IMR-90 (cell line): ENCODE measurements at regions not wholly inside any gene's neighbourhood (a gene's known extent, or its start where the extent isn't known, plus 50 kb on each side); places are given as distances from the start of the nearest gene placed in this dataset.

Source experiments
- ATAC-seq: fragments of 200-7000 bp; cut with Tn5 transposase; 2 replicates; pipeline ENCODE4 v1.9.1; 2020; ENCODE audit warnings: low read depth, mild to moderate bottlenecking, moderate library complexity
- BruUV-seq: library from RNA; stranded (reverse); fragments of 400-500 nt; replicated peaks from 2 replicates; lab custom pipeline; 2021; lab: Mats Ljungman, UMichigan
- CTCF ChIA-PET: fragments of 300-600 bp; formaldehyde crosslinking; extraction: SDS; loops from one replicate; lab custom pipeline; 2021; ENCODE audit warnings: antibody characterized with exemption; lab: Yijun Ruan, JAX
- POLR2A ChIA-PET: fragments of 300-600 bp; sonication (Branson Sonifier 250); formaldehyde crosslinking; loops from one replicate; lab custom pipeline; 2022; ENCODE audit warnings: antibody characterized with exemption; ENCODE audit not compliant: unreplicated experiment; lab: Charles Lee
- DNase-seq: peaks from one replicate; pipeline ENCODE4 v3.0.0; 2013
- H2AFZ ChIP-seq: replicated peaks from 2 replicates; pipeline ENCODE3; 2013; ENCODE audit warnings: low read length, mild to moderate bottlenecking; ENCODE audit not compliant: poor library complexity
- H2AK5ac ChIP-seq: 2 replicates; pipeline ENCODE4 v1.6.1; 2013; ENCODE audit warnings: low read depth, low read length, inconsistent platforms
- H2AK9ac ChIP-seq: replicated peaks from 2 replicates; pipeline ENCODE3; 2013; ENCODE audit warnings: mild to moderate bottlenecking, low read depth, low read length, moderate library complexity; ENCODE audit not compliant: poor library complexity
- H2BK120ac ChIP-seq: 2 replicates; pipeline ENCODE4 v1.6.1; 2013; ENCODE audit warnings: low read depth, low read length, inconsistent platforms
- H2BK15ac ChIP-seq: 3 replicates; pipeline ENCODE4 v1.6.1; 2013; ENCODE audit warnings: low read depth, low read length, inconsistent platforms
- H2BK20ac ChIP-seq: 2 replicates; pipeline ENCODE4 v1.6.1; 2013; ENCODE audit warnings: low read depth, mild to moderate bottlenecking, inconsistent platforms, low read length, moderate library complexity
- H2BK5ac ChIP-seq: 2 replicates; pipeline ENCODE4 v1.6.1; 2013; ENCODE audit warnings: mild to moderate bottlenecking, low read depth, low read length, inconsistent platforms; ENCODE audit not compliant: poor library complexity, severe bottlenecking
- H3K14ac ChIP-seq: replicated peaks from 2 replicates; pipeline ENCODE4 v1.6.1; 2013; ENCODE audit warnings: low read depth, low read length, inconsistent platforms
- H3K18ac ChIP-seq: 2 replicates; pipeline ENCODE4 v1.6.1; 2013; ENCODE audit warnings: low read depth, low read length, control low read depth
- H3K23ac ChIP-seq: 2 replicates; pipeline ENCODE4 v1.6.1; 2013; ENCODE audit warnings: low read depth, low read length, inconsistent platforms
- H3K27ac ChIP-seq: 2 replicates; pipeline ENCODE4 v1.5.1; 2013; ENCODE audit warnings: mild to moderate bottlenecking, control low read depth, low read length; ENCODE audit not compliant: insufficient read depth
- H3K27me3 ChIP-seq: 2 replicates; pipeline ENCODE4 v1.6.1; 2013; ENCODE audit warnings: low read length; ENCODE audit not compliant: control insufficient read depth, insufficient read depth
- H3K36me3 ChIP-seq: 2 replicates; pipeline ENCODE4 v1.6.1; 2013; ENCODE audit warnings: low read length, mixed read lengths; ENCODE audit not compliant: control insufficient read depth, insufficient read depth
- H3K4ac ChIP-seq: 2 replicates; pipeline ENCODE4 v1.6.1; 2013; ENCODE audit warnings: low read depth, low read length, inconsistent platforms
- H3K4me1 ChIP-seq: 2 replicates; pipeline ENCODE4 v1.6.1; 2013; ENCODE audit warnings: low read length, mixed read lengths; ENCODE audit not compliant: control insufficient read depth, insufficient read depth
- H3K4me2 ChIP-seq: 2 replicates; pipeline ENCODE4 v1.6.1; 2013; ENCODE audit warnings: low read depth, mild to moderate bottlenecking, control low read depth, low read length, moderate library complexity
- H3K4me3 ChIP-seq: 2 replicates; pipeline ENCODE4 v1.5.1; 2013; ENCODE audit warnings: low read depth, mild to moderate bottlenecking, control low read depth, low read length, moderate library complexity; ENCODE audit not compliant: insufficient read depth
- H3K56ac ChIP-seq: 2 replicates; pipeline ENCODE4 v1.6.1; 2013; ENCODE audit warnings: low read length, inconsistent platforms; ENCODE audit not compliant: insufficient read depth; ENCODE audit errors: extremely low read depth
- H3K79me1 ChIP-seq, 2 experiments: 2 replicates each; pipeline ENCODE4 v1.6.1; 2013; ENCODE audit warnings: low read length in 2 of 2, inconsistent platforms in 1 of 2, low read depth in 1 of 2
- H3K9ac ChIP-seq: 2 replicates; pipeline ENCODE4 v1.6.1; 2013; ENCODE audit warnings: low read depth, low read length, control low read depth
- H3K9me1 ChIP-seq: 2 replicates; pipeline ENCODE4 v1.6.1; 2013; ENCODE audit warnings: low read length, inconsistent platforms; ENCODE audit not compliant: insufficient read depth
- H3K9me3 ChIP-seq: 2 replicates; pipeline ENCODE4 v1.6.1; 2013; ENCODE audit warnings: low read length; ENCODE audit not compliant: control insufficient read depth, insufficient read depth
- H4K20me1 ChIP-seq: 2 replicates; pipeline ENCODE4 v1.6.1; 2013; ENCODE audit warnings: low read length, inconsistent platforms; ENCODE audit not compliant: insufficient read depth
- H4K5ac ChIP-seq: 2 replicates; pipeline ENCODE4 v1.6.1; 2013; ENCODE audit warnings: mild to moderate bottlenecking, low read depth, low read length, control low read depth
- H4K8ac ChIP-seq, 2 experiments: 2 replicates each; pipeline ENCODE4 v1.6.1; 2013; ENCODE audit warnings: low read depth in 2 of 2, low read length in 2 of 2, control low read depth in 1 of 2, inconsistent platforms in 1 of 2
- H4K91ac ChIP-seq: 2 replicates; pipeline ENCODE4 v1.6.1; 2013; ENCODE audit warnings: low read depth, low read length, inconsistent platforms; ENCODE audit not compliant: insufficient read depth
- BHLHE40 ChIP-seq: fragments of 150-350 bp; IDR thresholded peaks from 2 replicates; pipeline ENCODE4 v1.6.1; 2016; ENCODE audit warnings: mild to moderate bottlenecking, low read depth, low read length
- CEBPB ChIP-seq: IDR thresholded peaks from 2 replicates; pipeline ENCODE4 v1.6.1; 2012; ENCODE audit warnings: low read depth, low read length, improper control_type of control experiment
- CHD1 ChIP-seq: IDR thresholded peaks from 2 replicates; pipeline ENCODE4 v1.6.1; 2012; ENCODE audit warnings: low read depth, low read length, improper control_type of control experiment
- FOS ChIP-seq: fragments of 150-350 bp; IDR thresholded peaks from 2 replicates; pipeline ENCODE4 v1.6.1; 2016; ENCODE audit warnings: low read depth, low read length
- MAFK ChIP-seq: IDR thresholded peaks from 2 replicates; pipeline ENCODE4 v1.6.1; 2012; ENCODE audit warnings: low read depth, low read length, improper control_type of control experiment
- MAZ ChIP-seq: IDR thresholded peaks from 2 replicates; pipeline ENCODE4 v1.6.1; 2012; ENCODE audit warnings: low read depth, mild to moderate bottlenecking, low read length, improper control_type of control experiment, moderate library complexity, borderline replicate concordance
- MXI1 ChIP-seq: IDR thresholded peaks from 2 replicates; pipeline ENCODE4 v1.6.1; 2012; ENCODE audit warnings: low read depth, mild to moderate bottlenecking, low read length, moderate library complexity, borderline replicate concordance
- NFE2L2 ChIP-seq: fragments of 150-350 bp; IDR thresholded peaks from 2 replicates; pipeline ENCODE4 v1.6.1; 2016; ENCODE audit warnings: low read depth, mild to moderate bottlenecking, low read length
- POLR2A ChIP-seq: IDR thresholded peaks from 2 replicates; pipeline ENCODE4 v1.6.1; 2012; ENCODE audit warnings: mild to moderate bottlenecking, low read depth, low read length
- RAD21 ChIP-seq: IDR thresholded peaks from 2 replicates; pipeline ENCODE4 v1.6.1; 2012; ENCODE audit warnings: low read length, improper control_type of control experiment
- RCOR1 ChIP-seq: IDR thresholded peaks from 2 replicates; pipeline ENCODE4 v1.6.1; 2012; ENCODE audit warnings: mild to moderate bottlenecking, low read length, improper control_type of control experiment; ENCODE audit not compliant: insufficient replicate concordance
- RFX5 ChIP-seq: IDR thresholded peaks from 2 replicates; pipeline ENCODE4 v1.8.0; 2012; ENCODE audit warnings: low read depth, mild to moderate bottlenecking, low read length, moderate library complexity
- SMC3 ChIP-seq: fragments of 150-350 bp; IDR thresholded peaks from 2 replicates; pipeline ENCODE4 v1.6.1; 2016; ENCODE audit warnings: low read depth, mild to moderate bottlenecking, antibody characterized with exemption, low read length, moderate library complexity
- USF2 ChIP-seq: fragments of 150-350 bp; IDR thresholded peaks from 2 replicates; pipeline ENCODE4 v1.6.1; 2017; ENCODE audit warnings: mild to moderate bottlenecking, antibody characterized with exemption, low read length, low read depth
- WGBS, 2 experiments: methylation state at CpG; one replicate each; pipeline versions ENCODE4 v1.1.5 to v1.1.7; 2013; ENCODE audit warnings: missing lambda C conversion rate in 2 of 2; ENCODE audit not compliant: insufficient read length in 1 of 2; ENCODE audit errors: extremely low coverage in 2 of 2; 5-methylcytosine and 5-hydroxymethylcytosine counted together
- dilution Hi-C: fragments of 300-500 bp; cut with HindIII; formaldehyde crosslinking; loops from one replicate; pipeline ENCODE4 v1.14.3; 2018; ENCODE audit warnings: low sequenced_read_pairs; ENCODE audit not compliant: unreplicated experiment
- in situ Hi-C: fragments of 300-500 bp; cut with MboI; formaldehyde crosslinking; loops from 3 replicates; pipeline ENCODE4 v1.14.3; 2019; ENCODE audit warnings: low sequenced_read_pairs, inconsistent platforms, mixed read lengths
- intact Hi-C: fragments of 100-400 bp; cut with micrococcal nuclease; formaldehyde crosslinking; loops from 2 replicates; pipeline ENCODE4 v1.10.0; 2022
- TF ChIP-seq, protein P1 (sequence below): conservative IDR thresholded peaks from 2 replicates; pipeline ENCODE4 v1.5.1; 2012; ENCODE audit warnings: mild to moderate bottlenecking, low read depth, low read length, improper control_type of control experiment

DNA sequence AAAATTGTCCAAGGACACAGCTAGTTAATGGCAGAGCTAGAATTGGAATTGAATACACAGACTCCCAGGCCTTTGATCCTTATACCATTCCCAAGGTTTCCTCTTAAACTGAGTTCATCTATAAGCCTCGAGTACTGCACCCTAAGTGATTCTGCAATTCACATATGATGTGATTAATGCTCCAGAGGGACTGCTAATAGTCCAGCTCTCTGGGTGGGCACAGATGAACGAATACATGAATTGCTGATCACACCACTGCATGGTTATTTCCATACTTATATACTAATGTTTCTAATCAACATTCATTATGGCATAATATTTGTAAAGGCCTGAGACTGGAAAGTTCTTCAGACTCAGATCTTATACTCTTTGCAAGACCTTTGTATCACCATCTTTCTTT lies 101.8 kb downstream of the NUFIP1 start:
- TF ChIP-seq SMC3 = no peak
- TF ChIP-seq MAZ = no peak
- no peak for TF ChIP-seq FOS
- no peak for TF ChIP-seq BHLHE40
- TF ChIP-seq, protein P1, sequence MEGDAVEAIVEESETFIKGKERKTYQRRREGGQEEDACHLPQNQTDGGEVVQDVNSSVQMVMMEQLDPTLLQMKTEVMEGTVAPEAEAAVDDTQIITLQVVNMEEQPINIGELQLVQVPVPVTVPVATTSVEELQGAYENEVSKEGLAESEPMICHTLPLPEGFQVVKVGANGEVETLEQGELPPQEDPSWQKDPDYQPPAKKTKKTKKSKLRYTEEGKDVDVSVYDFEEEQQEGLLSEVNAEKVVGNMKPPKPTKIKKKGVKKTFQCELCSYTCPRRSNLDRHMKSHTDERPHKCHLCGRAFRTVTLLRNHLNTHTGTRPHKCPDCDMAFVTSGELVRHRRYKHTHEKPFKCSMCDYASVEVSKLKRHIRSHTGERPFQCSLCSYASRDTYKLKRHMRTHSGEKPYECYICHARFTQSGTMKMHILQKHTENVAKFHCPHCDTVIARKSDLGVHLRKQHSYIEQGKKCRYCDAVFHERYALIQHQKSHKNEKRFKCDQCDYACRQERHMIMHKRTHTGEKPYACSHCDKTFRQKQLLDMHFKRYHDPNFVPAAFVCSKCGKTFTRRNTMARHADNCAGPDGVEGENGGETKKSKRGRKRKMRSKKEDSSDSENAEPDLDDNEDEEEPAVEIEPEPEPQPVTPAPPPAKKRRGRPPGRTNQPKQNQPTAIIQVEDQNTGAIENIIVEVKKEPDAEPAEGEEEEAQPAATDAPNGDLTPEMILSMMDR = no peak
- no peak for TF ChIP-seq RCOR1
- no peak for TF ChIP-seq RAD21
- no peak for TF ChIP-seq MXI1
- TF ChIP-seq CHD1 = no peak
- TF ChIP-seq CEBPB = no peak
- no peak for TF ChIP-seq USF2
- no peak for TF ChIP-seq RFX5
- TF ChIP-seq NFE2L2 = no peak
- TF ChIP-seq POLR2A = no peak
- TF ChIP-seq MAFK = no peak
- H3K9ac ChIP-seq = no peak overlapping the region
- no peak overlapping the region for H2BK20ac ChIP-seq
- H2BK15ac ChIP-seq = no peak overlapping the region
- no peak overlapping the region for H2AK9ac ChIP-seq
- in situ Hi-C loops = no loop called here
- dilution Hi-C loops = no loop called here
- H2BK120ac ChIP-seq = no peak overlapping the region
- H3K18ac ChIP-seq = no peak overlapping the region
- no CpG with 5 or more reads among the region's 2 CpGs for WGBS, 2 experiments
- H4K8ac ChIP-seq = no peak overlapping the region
- peaks cover 3% of the 10 kb centered on the region; the same call in 1 of the 2 replicates for H4K20me1 ChIP-seq
- H3K23ac ChIP-seq = no peak overlapping the region
- POLR2A ChIA-PET = no interaction called here
- no peaks in the 10 kb centered on the region for H3K9me3 ChIP-seq
- no peaks in the 10 kb centered on the region for H3K36me3 ChIP-seq
- H3K4me3 ChIP-seq = no peak overlapping the region
- H4K91ac ChIP-seq = no peak overlapping the region
- no peak overlapping the region for H3K4ac ChIP-seq
- H2AK5ac ChIP-seq = no peak overlapping the region
- H3K27ac ChIP-seq = no peak overlapping the region
- H3K9me1 ChIP-seq = peaks cover 4% of the 10 kb centered on the region
- no peak overlapping the region for H2AFZ ChIP-seq
- no peak overlapping the region for H2BK5ac ChIP-seq
- no peak for ATAC-seq
- H3K79me1 ChIP-seq = no peaks in the 10 kb centered on the region
- H3K56ac ChIP-seq = no peak overlapping the region
- DNase-seq = no peak
- no peak overlapping the region for H4K5ac ChIP-seq
- no peak overlapping the region for H3K4me2 ChIP-seq
- peaks cover 8% of the 10 kb centered on the region for H3K4me1 ChIP-seq
- H3K27me3 ChIP-seq = no peaks in the 10 kb centered on the region
- no TSS peak for BruUV-seq
- H3K14ac ChIP-seq = no peak overlapping the region
- CTCF ChIA-PET = interaction anchor here (0.7 kb wide), 1 partner anchor 46 kb away, joined by 3 read pairs; no protein-coding TSS in a partner anchor
- intact Hi-C loops = no loop called here
